SK-N-SH treated with all-trans-retinoic acid at 6 μM for 48 hours (cell line): ENCODE measurements at regions not wholly inside any gene's neighbourhood (a gene's known extent, or its start where the extent isn't known, plus 50 kb on each side); places are given as distances from the start of the nearest gene placed in this dataset.

Experiments
- ISL1 ChIP-seq: fragments of 250-450 bp; sonication (Bioruptor Pico); IDR thresholded peaks from 2 replicates; pipeline ENCODE4 v2.1.2; 2022; ENCODE audit warnings: mild to moderate bottlenecking, moderate library complexity
- OSR1 ChIP-seq: fragments of 250-450 bp; sonication (Bioruptor Pico); IDR thresholded peaks from 2 replicates; pipeline ENCODE4 v1.8.0; 2022; ENCODE audit warnings: moderate library complexity, mild to moderate bottlenecking, inconsistent platforms
- PATZ1 ChIP-seq: fragments of 250-450 bp; sonication (Bioruptor Pico); IDR thresholded peaks from 2 replicates; pipeline ENCODE4 v1.8.0; 2020; ENCODE audit warnings: mild to moderate bottlenecking, moderate library complexity, borderline replicate concordance
- ZC3H10 ChIP-seq: fragments of 250-450 bp; sonication (Bioruptor Pico); IDR thresholded peaks from 2 replicates; pipeline ENCODE4 v1.5.1; 2021; ENCODE audit warnings: mild to moderate bottlenecking, moderate library complexity
- ZFP30 ChIP-seq: fragments of 450-650 bp; formaldehyde crosslinking; IDR thresholded peaks from 2 replicates; pipeline ENCODE4 v1.5.0; 2022; ENCODE audit warnings: mild to moderate bottlenecking, moderate library complexity
- ZNF70 ChIP-seq: fragments of 450-650 bp; formaldehyde crosslinking; IDR thresholded peaks from 2 replicates; pipeline ENCODE4 v1.5.0; 2020; ENCODE audit warnings: mild to moderate bottlenecking, moderate library complexity
- TF ChIP-seq, protein P1 (sequence below): fragments of 250-450 bp; sonication (Bioruptor Pico); IDR thresholded peaks from 2 replicates; pipeline ENCODE4 v1.5.0; 2020; ENCODE audit warnings: mild to moderate bottlenecking, moderate library complexity

GRCh38 chr9:134258828-134259546 lies 67.3 kb upstream of the RXRA start:
- TF ChIP-seq, protein P1, sequence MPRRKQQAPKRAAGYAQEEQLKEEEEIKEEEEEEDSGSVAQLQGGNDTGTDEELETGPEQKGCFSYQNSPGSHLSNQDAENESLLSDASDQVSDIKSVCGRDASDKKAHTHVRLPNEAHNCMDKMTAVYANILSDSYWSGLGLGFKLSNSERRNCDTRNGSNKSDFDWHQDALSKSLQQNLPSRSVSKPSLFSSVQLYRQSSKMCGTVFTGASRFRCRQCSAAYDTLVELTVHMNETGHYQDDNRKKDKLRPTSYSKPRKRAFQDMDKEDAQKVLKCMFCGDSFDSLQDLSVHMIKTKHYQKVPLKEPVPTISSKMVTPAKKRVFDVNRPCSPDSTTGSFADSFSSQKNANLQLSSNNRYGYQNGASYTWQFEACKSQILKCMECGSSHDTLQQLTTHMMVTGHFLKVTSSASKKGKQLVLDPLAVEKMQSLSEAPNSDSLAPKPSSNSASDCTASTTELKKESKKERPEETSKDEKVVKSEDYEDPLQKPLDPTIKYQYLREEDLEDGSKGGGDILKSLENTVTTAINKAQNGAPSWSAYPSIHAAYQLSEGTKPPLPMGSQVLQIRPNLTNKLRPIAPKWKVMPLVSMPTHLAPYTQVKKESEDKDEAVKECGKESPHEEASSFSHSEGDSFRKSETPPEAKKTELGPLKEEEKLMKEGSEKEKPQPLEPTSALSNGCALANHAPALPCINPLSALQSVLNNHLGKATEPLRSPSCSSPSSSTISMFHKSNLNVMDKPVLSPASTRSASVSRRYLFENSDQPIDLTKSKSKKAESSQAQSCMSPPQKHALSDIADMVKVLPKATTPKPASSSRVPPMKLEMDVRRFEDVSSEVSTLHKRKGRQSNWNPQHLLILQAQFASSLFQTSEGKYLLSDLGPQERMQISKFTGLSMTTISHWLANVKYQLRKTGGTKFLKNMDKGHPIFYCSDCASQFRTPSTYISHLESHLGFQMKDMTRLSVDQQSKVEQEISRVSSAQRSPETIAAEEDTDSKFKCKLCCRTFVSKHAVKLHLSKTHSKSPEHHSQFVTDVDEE (CRISPR knock-in tag) = no peak
- no peak for TF ChIP-seq PATZ1 (CRISPR knock-in tag)
- no peak for TF ChIP-seq ZFP30
- no peak for TF ChIP-seq OSR1 (CRISPR knock-in tag)
- no peak for TF ChIP-seq ZNF70
- TF ChIP-seq ISL1 (CRISPR knock-in tag) = no peak
- no peak for TF ChIP-seq ZC3H10
